A673 (cell line): ENCODE measurements at regions not wholly inside any gene's neighbourhood (a gene's known extent, or its start where the extent isn't known, plus 50 kb on each side); places are given as distances from the start of the nearest gene placed in this dataset.

Experiments
- BruUV-seq: library from RNA; stranded (reverse); fragments of 400-500 nt; replicated peaks from 2 replicates; lab custom pipeline; 2021; lab: Mats Ljungman, UMichigan
- CTCF ChIA-PET: fragments of 300-600 bp; sonication (Branson Sonifier 250); formaldehyde crosslinking; loops from one replicate; lab custom pipeline; 2022; ENCODE audit warnings: antibody characterized with exemption; lab: Charles Lee
- POLR2A ChIA-PET: fragments of 300-600 bp; sonication (Branson Sonifier 250); formaldehyde crosslinking; loops from one replicate; lab custom pipeline; 2022; ENCODE audit warnings: antibody characterized with exemption; ENCODE audit not compliant: low non-redundant PET; lab: Charles Lee
- DNase-seq: peaks from one replicate; pipeline ENCODE4 v3.0.0-alpha.2; 2015; ENCODE audit warnings: low spot score
- H3K27ac ChIP-seq: fragments of 200-600 bp; sonication (generic); 2 replicates; pipeline ENCODE4 v1.5.1; 2016; ENCODE audit warnings: mixed run types, low read depth, mild to moderate bottlenecking, mixed read lengths, antibody characterized with exemption, low read length; ENCODE audit not compliant: poor library complexity, severe bottlenecking
- H3K27me3 ChIP-seq: fragments of 200-600 bp; sonication (generic); replicated peaks from 2 replicates; pipeline ENCODE4 v1.6.1; 2017; ENCODE audit warnings: mixed run types, low read depth, mild to moderate bottlenecking, mixed read lengths, antibody characterized with exemption, low read length; ENCODE audit not compliant: insufficient read depth, poor library complexity
- H3K36me3 ChIP-seq: fragments of 200-600 bp; sonication (generic); 2 replicates; pipeline ENCODE4 v1.6.1; 2016; ENCODE audit warnings: mixed run types, mild to moderate bottlenecking, mixed read lengths, antibody characterized with exemption, low read length; ENCODE audit not compliant: insufficient read depth, poor library complexity, severe bottlenecking
- H3K4me1 ChIP-seq: fragments of 200-600 bp; sonication (generic); 2 replicates; pipeline ENCODE4 v1.6.1; 2017; ENCODE audit warnings: mixed run types, mild to moderate bottlenecking, mixed read lengths, antibody characterized with exemption, low read length; ENCODE audit not compliant: insufficient read depth, poor library complexity, severe bottlenecking
- H3K4me3 ChIP-seq: fragments of 200-600 bp; sonication (generic); 2 replicates; pipeline ENCODE4 v1.5.1; 2016; ENCODE audit warnings: low read depth, mixed run types, mild to moderate bottlenecking, mixed read lengths, low read length; ENCODE audit not compliant: poor library complexity, severe bottlenecking
- H3K9me3 ChIP-seq: fragments of 200-600 bp; sonication (generic); 2 replicates; pipeline ENCODE4 v1.6.1; 2016; ENCODE audit warnings: mixed run types, low read depth, mild to moderate bottlenecking, mixed read lengths, antibody characterized with exemption, low read length; ENCODE audit not compliant: poor library complexity, severe bottlenecking
- CTCF ChIP-seq: fragments of 300-800, 200-600 bp; sonication (generic); conservative IDR thresholded peaks from 2 replicates; pipeline ENCODE4 v1.5.1; 2017; ENCODE audit warnings: low read depth, mild to moderate bottlenecking, antibody characterized with exemption, low read length, moderate library complexity, mixed read lengths
- EZH2 ChIP-seq: fragments of 200-600 bp; sonication (generic); IDR thresholded peaks from 2 replicates; pipeline ENCODE4 v1.6.1; 2017; ENCODE audit warnings: borderline replicate concordance, low read depth, mild to moderate bottlenecking, mixed read lengths, antibody characterized with exemption, low read length; ENCODE audit not compliant: poor library complexity, severe bottlenecking
- intact Hi-C: fragments of 100-400 bp; cut with micrococcal nuclease; formaldehyde crosslinking; loops from one replicate; pipeline ENCODE4 v1.10.0; 2022; ENCODE audit not compliant: unreplicated experiment

- Histone ChIP-seq H3K36me3 (no peaks in the 10 kb centered on the region), H3K27ac (no peak overlapping the region), H3K4me3 (no peak overlapping the region), H3K27me3 (no peaks in the 10 kb centered on the region), H3K9me3 (no peaks in the 10 kb centered on the region), H3K4me1 (no peaks in the 10 kb centered on the region)
- BruUV-seq: no TSS peak
- TF ChIP-seq EZH2 (no peak), CTCF (peak; percentile 53)
- intact Hi-C loops: loop anchor here (5.0 to 10.0 kb wide), 3 partner anchors 245 to 1768 kb away; no protein-coding TSS in a partner anchor
- DNase-seq: peak; percentile 14
- ChIA-PET CTCF (interaction anchor here (0.9 kb wide), 1 partner anchor 171 kb away, joined by 3 read pairs; no protein-coding TSS in a partner anchor), POLR2A (no interaction called here)
These were observed 111.6 kb downstream of the KBTBD8 start for GRCh38 chr3:67109651-67110204.

- BruUV-seq: no TSS peak
- POLR2A ChIA-PET: no interaction called here
- TF ChIP-seq EZH2 (no peak), CTCF (peak; percentile 70)
- Histone ChIP-seq H3K4me3 (no peak overlapping the region), H3K9me3 (no peaks in the 10 kb centered on the region), H3K27ac (no peak overlapping the region), H3K36me3 (no peaks in the 10 kb centered on the region), H3K4me1 (no peaks in the 10 kb centered on the region), H3K27me3 (no peaks in the 10 kb centered on the region)
- peak; percentile 68 for DNase-seq
- CTCF ChIA-PET: interaction anchor here (1.4 kb wide), 1 partner anchor 244 kb away, joined by 3 read pairs; no protein-coding TSS in a partner anchor
- intact Hi-C loops: loop anchor here (5.0 to 10.0 kb wide), 3 partner anchors 241 to 1763 kb away; no protein-coding TSS in a partner anchor
These were observed 115.8 kb downstream of the KBTBD8 start for GRCh38 chr3:67113802-67114407.

- Histone ChIP-seq H3K36me3 (no peaks in the 10 kb centered on the region), H3K27ac (no peak overlapping the region), H3K4me3 (no peak overlapping the region), H3K9me3 (no peaks in the 10 kb centered on the region), H3K27me3 (no peaks in the 10 kb centered on the region), H3K4me1 (no peaks in the 10 kb centered on the region)
- no TSS peak for BruUV-seq
- no peak for DNase-seq
- ChIA-PET CTCF (no interaction called here), POLR2A (no interaction called here)
- TF ChIP-seq CTCF: no peak
- intact Hi-C loops: loop anchor here (10.0 kb wide), 2 partner anchors 237 to 667 kb away; no protein-coding TSS in a partner anchor
These were observed 120.0 kb downstream of the KBTBD8 start for GRCh38 chr3:67118122-67118521.
